Effector memory CD8-positive, alpha-beta T cell (primary cell): ENCODE measurements at regions not wholly inside any gene's neighbourhood (a gene's known extent, or its start where the extent isn't known, plus 50 kb on each side); places are given as distances from the start of the nearest gene placed in this dataset.
"Not testable (repeated sequence)": the region's sequence is repeated elsewhere in the genome, so short reads cannot be mapped to it uniquely, and the experiment has no call there.

Experiments used
- ATAC-seq: fragments of 150-1000 bp; cut with Tn5 transposase; replicated peaks from 2 replicates; pipeline ENCODE4 v1.10.0; 2021; ENCODE audit warnings: mild to moderate bottlenecking, moderate library complexity
- DNase-seq, 3 experiments: peaks; one replicate each; pipeline ENCODE4 v3.0.0; 2021
- H3K27ac Mint-ChIP-seq, 2 donors: one replicate each; pipeline ENCODE4 v1.8.0; 2022; ENCODE audit warnings: mild to moderate bottlenecking in 2 of 2, mixed read lengths in 2 of 2, moderate library complexity in 2 of 2
- H3K27me3 Mint-ChIP-seq, 2 donors: one replicate each; pipeline ENCODE4 v1.8.0; 2022; ENCODE audit warnings: mixed read lengths in 2 of 2
- H3K36me3 Mint-ChIP-seq: one replicate; pipeline ENCODE4 v1.8.0; 2022; ENCODE audit warnings: mild to moderate bottlenecking, moderate library complexity, mixed read lengths; ENCODE audit not compliant: insufficient read depth
- H3K4me1 Mint-ChIP-seq, 2 donors: one replicate each; pipeline ENCODE4 v1.8.0; 2022; ENCODE audit warnings: low read depth in 2 of 2, mixed read lengths in 2 of 2
- H3K4me3 Mint-ChIP-seq, 2 donors: one replicate each; pipeline ENCODE4 v1.8.0; 2022; ENCODE audit warnings: mild to moderate bottlenecking in 2 of 2, mixed read lengths in 2 of 2, moderate library complexity in 2 of 2
- H3K9me3 Mint-ChIP-seq, 2 donors: one replicate each; pipeline ENCODE4 v1.8.0; 2022; ENCODE audit warnings: mixed read lengths in 2 of 2

DNA sequence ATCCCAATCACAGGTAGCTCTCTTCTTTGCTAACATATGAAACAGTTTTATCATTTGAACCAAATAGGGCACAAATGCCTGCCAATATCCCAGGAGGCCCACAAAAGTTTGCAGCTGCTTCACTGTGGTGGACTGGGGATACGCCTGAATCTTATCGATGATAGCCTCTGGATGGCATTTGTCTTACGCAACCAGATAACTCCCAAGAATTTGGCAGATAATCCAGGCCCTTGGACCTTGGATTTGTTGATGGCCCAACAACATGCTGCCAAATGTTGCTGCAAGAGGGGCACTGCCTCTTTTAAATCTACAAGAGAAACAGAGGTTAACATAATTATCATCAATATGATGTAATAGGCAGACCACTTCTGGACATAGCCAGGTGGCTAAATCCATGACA lies 587.1 kb upstream of the LRRTM4 start:
- no peaks in the 10 kb centered on the region for H3K27me3 Mint-ChIP-seq
- no peaks in the 10 kb centered on the region for H3K4me1 Mint-ChIP-seq
- H3K36me3 Mint-ChIP-seq: peaks cover 8% of the 10 kb centered on the region
- H3K27ac Mint-ChIP-seq: no peak overlapping the region
- peaks cover 0 to 10% of the 10 kb centered on the region in 2 donors for H3K9me3 Mint-ChIP-seq
- DNase-seq: no peak
- no peak for ATAC-seq
- no peak overlapping the region for H3K4me3 Mint-ChIP-seq

DNA sequence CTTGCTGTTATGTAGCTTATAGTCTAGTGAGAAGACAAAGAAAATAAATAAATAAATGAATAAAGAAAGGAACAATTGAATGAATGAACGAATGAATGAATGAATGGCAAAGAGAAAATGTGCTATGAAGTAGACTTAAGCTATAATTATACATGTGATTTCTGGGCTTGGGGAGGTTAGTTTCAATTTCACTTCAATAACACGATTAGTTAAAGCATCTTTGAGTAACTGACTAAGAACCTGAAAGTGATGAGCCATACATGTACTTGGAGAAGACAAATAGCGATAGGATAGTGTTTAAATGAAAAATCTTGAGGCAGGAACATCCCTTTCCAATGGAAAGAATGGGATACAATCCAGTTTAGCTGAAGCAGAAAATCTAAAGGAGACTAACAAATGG lies 593.1 kb upstream of the LRRTM4 start:
- Mint-ChIP-seq H3K4me3 (no peak overlapping the region), H3K4me1 (no peaks in the 10 kb centered on the region), H3K9me3 (peaks cover 12 to 14% of the 10 kb centered on the region in 2 donors), H3K36me3 (peaks cover 8% of the 10 kb centered on the region), H3K27me3 (no peaks in the 10 kb centered on the region), H3K27ac (no peak overlapping the region)
- ATAC-seq (no peak), DNase-seq (no peak)

DNA sequence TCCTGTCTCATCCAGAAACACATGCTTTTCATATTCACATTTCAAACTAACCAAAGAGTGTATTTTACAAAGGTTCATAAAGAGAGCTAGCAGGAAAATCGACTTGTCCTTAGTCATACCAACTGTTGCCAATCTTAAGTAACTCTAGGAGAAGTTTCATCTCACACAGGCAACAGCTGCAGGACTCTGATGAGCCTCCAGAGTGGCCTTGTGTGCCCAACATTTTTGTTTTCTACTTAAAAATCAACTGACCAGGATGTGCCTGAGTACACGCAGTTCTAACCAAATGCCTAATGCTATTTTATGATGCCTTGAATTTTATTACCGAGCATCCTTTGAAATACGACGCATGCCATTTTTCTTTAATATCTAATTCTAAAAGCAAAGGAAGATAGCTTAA lies 595.9 kb upstream of the LRRTM4 start:
- ATAC-seq (no peak), DNase-seq (no peak)
- Mint-ChIP-seq H3K27ac (no peak overlapping the region), H3K27me3 (no peaks in the 10 kb centered on the region), H3K36me3 (no peaks in the 10 kb centered on the region), H3K4me3 (no peak overlapping the region), H3K4me1 (no peaks in the 10 kb centered on the region), H3K9me3 (peaks cover 12 to 14% of the 10 kb centered on the region in 2 donors)

DNA sequence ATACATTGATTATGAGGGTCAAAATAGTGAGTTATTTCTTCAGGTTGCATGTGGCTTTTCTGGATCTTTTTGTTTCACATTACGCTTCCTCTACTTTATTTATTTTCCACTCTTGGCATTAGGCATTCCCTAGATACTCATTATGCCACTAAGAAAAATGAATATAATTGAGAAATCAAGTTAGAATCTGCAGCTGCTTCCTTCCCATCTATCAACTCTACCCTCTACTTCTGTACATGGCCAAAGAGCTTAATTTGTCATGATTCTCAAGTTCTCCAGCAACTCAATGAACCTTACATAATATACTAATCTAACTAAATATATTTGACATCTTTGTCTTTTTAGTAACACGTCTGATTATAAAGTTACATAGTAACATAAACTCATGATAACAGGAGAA lies 598.1 kb upstream of the LRRTM4 start:
- no peak for DNase-seq
- Mint-ChIP-seq H3K4me3 (no peak overlapping the region), H3K27ac (no peak overlapping the region), H3K9me3 (peaks cover 10 to 11% of the 10 kb centered on the region in 2 donors), H3K4me1 (no peaks in the 10 kb centered on the region), H3K36me3 (no peaks in the 10 kb centered on the region), H3K27me3 (no peaks in the 10 kb centered on the region)
- ATAC-seq: no peak

DNA sequence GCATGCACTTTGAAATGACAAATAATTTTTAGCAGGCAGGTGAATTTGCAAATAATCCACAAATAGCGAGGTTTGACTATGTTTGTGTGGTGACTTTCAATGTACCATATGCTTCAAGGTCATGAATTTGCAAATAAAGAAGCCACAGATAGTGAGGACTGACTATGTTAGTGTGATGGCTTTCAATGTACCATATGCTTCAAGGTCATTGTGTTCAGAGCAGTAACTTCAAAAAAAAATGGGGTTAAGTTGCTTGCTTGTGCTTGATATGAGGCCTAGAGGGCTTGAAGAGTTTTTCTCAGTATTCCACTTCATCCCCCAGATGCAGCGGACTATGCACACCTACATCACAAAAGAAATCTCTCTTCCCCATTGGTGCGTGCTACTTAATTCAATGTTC lies 602.9 kb upstream of the LRRTM4 start:
- Mint-ChIP-seq H3K4me1 (no peaks in the 10 kb centered on the region), H3K9me3 (peaks cover 6 to 9% of the 10 kb centered on the region in 2 donors), H3K36me3 (no peaks in the 10 kb centered on the region), H3K4me3 (no peak overlapping the region), H3K27me3 (no peaks in the 10 kb centered on the region), H3K27ac (no peak overlapping the region)
- DNase-seq: no peak
- ATAC-seq: no peak

DNA sequence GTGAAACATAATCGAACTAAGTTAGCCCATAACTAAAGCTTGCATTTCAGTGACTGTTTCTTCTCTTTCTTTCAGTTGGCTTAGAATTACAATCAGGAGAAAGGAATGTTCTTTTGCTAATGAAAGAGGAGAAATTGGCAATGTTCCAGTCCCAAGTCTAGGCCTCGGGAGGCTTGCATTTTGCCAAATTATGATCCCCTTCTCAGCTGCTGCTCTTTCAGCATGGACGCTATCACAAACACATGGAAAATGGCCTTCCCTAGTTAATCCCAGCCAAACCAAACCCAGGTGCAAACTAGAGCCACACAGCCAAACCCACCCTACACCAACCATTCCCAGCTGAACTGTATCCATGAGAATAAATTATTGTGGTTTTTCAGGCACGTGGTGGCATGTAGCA lies 605.2 kb upstream of the LRRTM4 start:
- peaks cover 9% of the 10 kb centered on the region in 2 donors for H3K9me3 Mint-ChIP-seq
- no peaks in the 10 kb centered on the region for H3K4me1 Mint-ChIP-seq
- H3K36me3 Mint-ChIP-seq: no peaks in the 10 kb centered on the region
- no peaks in the 10 kb centered on the region for H3K27me3 Mint-ChIP-seq
- H3K4me3 Mint-ChIP-seq: no peak overlapping the region
- DNase-seq: no peak
- no peak for ATAC-seq
- H3K27ac Mint-ChIP-seq: no peak overlapping the region

DNA sequence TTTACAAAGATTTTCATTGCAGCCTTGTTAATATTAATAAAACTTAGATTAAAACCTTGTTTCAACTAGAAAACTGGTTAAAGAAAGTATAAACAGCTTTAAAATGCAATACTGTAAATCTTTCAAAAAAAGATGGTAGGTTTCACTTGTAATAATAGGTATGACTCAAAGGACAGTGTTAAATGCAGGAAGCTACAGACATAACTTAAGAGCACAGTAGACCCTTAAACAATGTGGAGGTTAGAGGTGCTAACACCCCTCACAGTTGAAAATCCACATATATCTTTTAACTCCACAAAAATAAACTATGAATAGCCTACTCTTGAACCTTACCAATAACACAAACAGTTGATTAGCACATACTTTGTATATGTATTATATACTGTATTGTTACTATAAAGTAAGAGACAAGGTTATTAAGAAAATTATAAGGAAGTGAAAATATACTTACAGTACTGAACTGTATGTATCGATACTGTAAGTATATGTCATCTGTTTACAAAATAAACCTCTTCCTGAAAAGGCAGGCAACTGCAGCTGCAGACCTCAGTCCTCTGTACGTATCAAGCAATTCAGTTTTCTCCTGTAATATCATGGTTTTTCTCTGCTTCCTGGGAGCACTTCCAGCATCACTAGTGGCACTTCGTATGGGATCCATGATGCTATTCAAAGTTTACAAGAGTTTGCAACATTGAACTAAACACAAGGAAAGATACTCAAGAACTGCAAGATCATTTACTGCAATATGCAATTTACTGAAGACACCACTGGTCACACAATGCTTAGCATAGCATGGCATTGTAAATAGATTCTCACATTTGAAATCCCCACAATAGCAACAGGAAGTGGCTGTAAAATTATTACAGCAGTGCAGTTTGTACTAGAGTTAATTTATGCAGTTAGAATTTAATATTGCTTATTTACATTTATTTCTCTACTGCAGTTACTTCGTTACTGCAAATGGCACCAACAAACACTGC lies 610.5 kb upstream of the LRRTM4 start:
- no peak for ATAC-seq
- Mint-ChIP-seq H3K27me3 (no peaks in the 10 kb centered on the region), H3K9me3 (peaks cover 1 to 15% of the 10 kb centered on the region in 2 donors), H3K4me3 (no peak overlapping the region), H3K36me3 (no peaks in the 10 kb centered on the region), H3K27ac (no peak overlapping the region), H3K4me1 (no peaks in the 10 kb centered on the region)
- DNase-seq: no peak

DNA sequence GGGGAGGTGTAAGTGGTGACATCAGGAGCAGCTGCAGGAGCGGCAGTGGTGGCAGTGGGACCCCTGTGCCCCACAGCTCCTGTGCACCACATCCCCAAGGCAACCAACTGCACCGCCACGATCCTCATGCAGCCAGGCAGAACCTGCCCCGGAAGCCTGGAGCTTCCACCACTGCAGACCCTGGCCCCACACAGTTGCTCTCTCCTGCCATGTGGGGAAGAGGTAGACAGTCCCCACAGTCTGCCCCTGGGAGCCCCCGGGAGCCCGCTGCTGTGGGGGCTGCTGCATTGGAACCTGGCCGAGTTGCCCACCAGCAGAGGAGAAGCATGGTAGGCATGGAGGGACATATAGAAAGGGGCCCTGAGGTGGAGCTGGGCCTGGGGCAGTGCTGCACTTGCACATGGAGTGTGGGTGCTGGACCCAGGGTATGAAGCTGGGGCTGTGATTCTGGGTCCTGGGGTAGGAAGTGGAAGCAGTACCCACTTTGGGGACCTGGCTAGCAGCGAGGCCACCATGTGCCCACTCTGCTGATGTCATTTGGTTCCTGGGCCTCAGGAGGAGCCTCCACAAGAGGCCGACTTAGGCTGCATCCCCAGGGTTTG lies 623.3 kb upstream of the LRRTM4 start:
- no peak overlapping the region for H3K4me3 Mint-ChIP-seq
- no peaks in the 10 kb centered on the region for H3K27me3 Mint-ChIP-seq
- peaks cover 2% of the 10 kb centered on the region for H3K36me3 Mint-ChIP-seq
- H3K9me3 Mint-ChIP-seq: peaks cover 3 to 11% of the 10 kb centered on the region in 2 donors
- ATAC-seq (no peak), DNase-seq (no peak)
- H3K27ac Mint-ChIP-seq: no peak overlapping the region
- H3K4me1 Mint-ChIP-seq: no peaks in the 10 kb centered on the region

DNA sequence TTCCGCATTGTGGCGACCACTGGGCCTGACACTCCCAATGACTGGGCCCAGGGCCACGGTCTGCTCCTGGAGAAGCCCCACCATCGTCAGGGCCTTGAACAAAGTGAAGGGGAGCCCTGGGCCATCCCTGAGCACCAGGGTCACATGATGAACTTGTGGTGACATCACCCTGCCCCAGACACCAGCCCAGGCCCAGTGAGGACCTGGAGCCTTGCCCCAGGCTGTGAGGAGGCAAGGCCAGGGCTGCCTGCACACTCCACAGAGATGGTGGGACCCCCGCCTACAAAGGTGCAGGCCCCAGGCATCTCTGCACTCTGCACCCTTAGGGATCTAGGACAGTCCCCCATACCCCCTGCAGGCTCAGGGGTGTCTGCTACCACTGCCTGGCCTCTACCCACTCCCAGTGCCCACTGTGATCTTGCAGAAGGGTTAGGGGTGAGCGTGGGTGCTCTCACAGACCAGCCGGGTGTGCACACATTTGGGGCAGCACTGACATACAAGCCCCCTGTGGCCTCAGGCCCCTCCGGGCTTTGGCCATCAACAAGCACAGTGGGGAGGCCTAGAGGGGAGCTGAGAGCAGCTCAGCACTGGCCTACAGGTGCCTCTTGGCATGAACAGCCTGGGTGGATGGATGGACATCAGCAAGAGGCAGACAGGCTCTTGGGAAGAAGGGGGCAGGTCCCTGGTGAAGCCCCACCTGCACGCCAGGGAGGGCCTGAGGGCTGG lies 624.0 kb upstream of the LRRTM4 start:
- no peak for DNase-seq

DNA sequence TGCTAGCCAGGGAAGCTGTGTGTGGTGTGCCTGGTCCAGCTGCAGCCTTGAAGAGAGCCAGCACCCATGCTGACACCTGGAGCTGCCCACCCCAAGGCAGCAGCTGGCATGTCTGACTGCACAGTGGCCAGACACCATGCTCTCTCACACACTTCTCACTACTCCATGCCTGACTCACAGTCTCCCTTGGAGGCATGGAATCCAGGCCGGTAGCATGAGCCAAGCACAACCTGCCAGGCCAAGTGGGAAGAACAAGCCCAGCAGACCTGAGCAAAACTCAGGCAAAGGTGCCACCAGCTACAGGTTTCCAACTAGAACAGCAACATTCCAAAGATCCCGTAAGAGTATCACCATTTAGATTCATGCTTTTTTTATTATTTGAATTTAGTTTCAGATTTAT lies 625.3 kb upstream of the LRRTM4 start:
- Mint-ChIP-seq H3K4me3 (no peak overlapping the region), H3K4me1 (no peaks in the 10 kb centered on the region)

More for the DNA sequence above, 624.0 kb upstream of the LRRTM4 start:
- H3K4me1 Mint-ChIP-seq: no peaks in the 10 kb centered on the region
- peaks cover 3 to 11% of the 10 kb centered on the region in 2 donors for H3K9me3 Mint-ChIP-seq
- no peak overlapping the region for H3K27ac Mint-ChIP-seq
- no peak for ATAC-seq
- peaks cover 2% of the 10 kb centered on the region for H3K36me3 Mint-ChIP-seq
- H3K4me3 Mint-ChIP-seq: no peak overlapping the region
- H3K27me3 Mint-ChIP-seq: no peaks in the 10 kb centered on the region

DNA sequence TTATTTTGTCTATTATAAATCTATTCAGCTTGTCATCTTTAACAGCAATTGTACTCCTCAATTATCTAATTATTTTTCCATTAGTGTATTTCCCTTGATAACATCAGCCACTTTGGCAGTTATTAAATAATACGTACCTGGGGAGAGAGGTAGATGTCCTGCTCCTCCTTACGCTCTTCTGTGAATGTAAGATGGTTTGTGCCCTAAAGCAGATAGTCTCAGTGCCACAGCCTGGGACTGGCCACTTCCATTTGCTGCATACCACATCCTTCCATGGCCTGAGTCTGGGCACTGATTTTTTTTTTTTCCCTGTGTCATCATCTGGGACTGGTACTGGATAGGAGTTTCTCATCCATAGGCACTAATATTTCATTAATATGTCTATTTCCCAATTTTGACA lies 632.4 kb upstream of the LRRTM4 start:
- H3K9me3 Mint-ChIP-seq: peaks cover 7 to 15% of the 10 kb centered on the region in 2 donors
- no peak for ATAC-seq
- DNase-seq: no peak
- no peaks in the 10 kb centered on the region for H3K4me1 Mint-ChIP-seq
- H3K27ac Mint-ChIP-seq: no peak overlapping the region
- no peak overlapping the region for H3K4me3 Mint-ChIP-seq
- no peaks in the 10 kb centered on the region for H3K36me3 Mint-ChIP-seq
- no peaks in the 10 kb centered on the region for H3K27me3 Mint-ChIP-seq

More for the DNA sequence above, 625.3 kb upstream of the LRRTM4 start:
- ATAC-seq (no peak), DNase-seq (no peak)
- Mint-ChIP-seq H3K27ac (no peak overlapping the region), H3K9me3 (peaks cover 0 to 11% of the 10 kb centered on the region in 2 donors), H3K27me3 (no peaks in the 10 kb centered on the region), H3K36me3 (peaks cover 2% of the 10 kb centered on the region)

DNA sequence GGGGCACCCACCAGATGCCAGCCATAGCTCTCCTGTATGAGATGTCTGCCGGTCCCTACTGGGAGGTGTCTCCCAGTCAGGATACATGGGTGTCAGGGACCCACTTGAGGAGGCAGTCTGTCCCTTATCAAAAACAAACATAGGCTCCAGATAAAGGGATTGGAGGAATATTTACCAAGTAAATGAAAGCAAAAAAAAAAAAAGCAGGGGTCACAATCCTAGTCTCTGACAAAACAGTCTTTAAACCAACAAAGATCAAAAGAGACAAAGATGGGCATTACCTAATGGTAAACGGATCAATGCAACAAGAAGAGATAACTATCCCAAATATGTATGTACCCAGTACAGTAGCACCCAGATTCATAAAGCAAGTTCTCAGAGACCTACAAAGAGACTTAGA lies 640.0 kb upstream of the LRRTM4 start:
- H3K9me3 Mint-ChIP-seq: peaks cover 27 to 41% of the 10 kb centered on the region in 2 donors
- H3K27me3 Mint-ChIP-seq: no peaks in the 10 kb centered on the region
- no peak overlapping the region for H3K4me3 Mint-ChIP-seq
- no peak for ATAC-seq
- H3K4me1 Mint-ChIP-seq: no peaks in the 10 kb centered on the region
- H3K36me3 Mint-ChIP-seq: no peaks in the 10 kb centered on the region
- no peak overlapping the region for H3K27ac Mint-ChIP-seq
- no peak for DNase-seq

DNA sequence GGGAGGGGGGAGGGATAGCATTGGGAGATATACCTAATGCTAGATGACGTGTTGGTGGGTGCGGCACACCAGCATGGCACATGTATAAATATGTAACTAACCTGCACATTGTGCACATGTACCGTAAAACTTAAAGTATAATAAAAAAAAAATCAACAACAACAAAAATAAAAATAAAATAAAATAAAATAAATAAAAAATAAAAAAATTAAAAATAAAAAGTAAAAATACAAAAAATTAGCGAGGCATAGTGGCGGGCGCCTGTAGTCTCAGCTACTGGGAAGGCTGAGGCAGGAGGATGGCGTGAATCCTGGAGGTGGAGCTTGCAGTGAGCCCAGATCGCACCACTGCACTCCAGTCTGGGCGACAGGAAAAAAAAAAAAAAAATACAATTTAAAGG lies 650.0 kb upstream of the LRRTM4 start:
- H3K27me3 Mint-ChIP-seq, ATAC-seq, H3K4me3 Mint-ChIP-seq, H3K36me3 Mint-ChIP-seq, H3K27ac Mint-ChIP-seq, DNase-seq, H3K4me1 Mint-ChIP-seq: not testable (repeated sequence)
- H3K9me3 Mint-ChIP-seq: peaks cover 12 to 14% of the 10 kb centered on the region in 2 donors
